AG04450 (cell line): ENCODE measurements at regions not wholly inside any gene's neighbourhood (a gene's known extent, or its start where the extent isn't known, plus 50 kb on each side); places are given as distances from the start of the nearest gene placed in this dataset.

Source experiments
- CTCF ChIA-PET: fragments of 300-600, 350-600 bp; formaldehyde crosslinking; extraction: SDS; loops from one replicate; lab custom pipeline; 2022; ENCODE audit warnings: antibody characterized with exemption, inconsistent platforms; lab: Charles Lee
- POLR2A ChIA-PET: fragments of 350-600 bp; formaldehyde crosslinking; extraction: SDS; loops from one replicate; lab custom pipeline; 2021; ENCODE audit warnings: antibody characterized with exemption, inconsistent platforms; lab: Yijun Ruan, JAX
- DNase-seq: peaks from one replicate; pipeline ENCODE4 v3.0.0-alpha.2; 2011; ENCODE audit warnings: low read depth, low spot score
- H3K27ac ChIP-seq: one replicate; pipeline ENCODE4 v1.5.1; 2012; ENCODE audit warnings: low read depth, low read length, control low read depth
- H3K27me3 ChIP-seq: one replicate; pipeline ENCODE4 v1.6.0; 2012; ENCODE audit warnings: low read length; ENCODE audit not compliant: control insufficient read depth, insufficient read depth
- H3K4me3 ChIP-seq: 2 replicates; pipeline ENCODE4 v1.5.1; 2011; ENCODE audit warnings: mild to moderate bottlenecking, low read depth, low read length, control low read depth
- H3K9me3 ChIP-seq: 2 replicates; pipeline ENCODE4 v1.5.1; 2012; ENCODE audit warnings: low read length; ENCODE audit not compliant: control insufficient read depth, insufficient read depth
- CTCF ChIP-seq: IDR thresholded peaks from 2 replicates; pipeline ENCODE4 v1.5.1; 2011; ENCODE audit warnings: low read depth, low read length, control low read depth, inconsistent platforms

DNA sequence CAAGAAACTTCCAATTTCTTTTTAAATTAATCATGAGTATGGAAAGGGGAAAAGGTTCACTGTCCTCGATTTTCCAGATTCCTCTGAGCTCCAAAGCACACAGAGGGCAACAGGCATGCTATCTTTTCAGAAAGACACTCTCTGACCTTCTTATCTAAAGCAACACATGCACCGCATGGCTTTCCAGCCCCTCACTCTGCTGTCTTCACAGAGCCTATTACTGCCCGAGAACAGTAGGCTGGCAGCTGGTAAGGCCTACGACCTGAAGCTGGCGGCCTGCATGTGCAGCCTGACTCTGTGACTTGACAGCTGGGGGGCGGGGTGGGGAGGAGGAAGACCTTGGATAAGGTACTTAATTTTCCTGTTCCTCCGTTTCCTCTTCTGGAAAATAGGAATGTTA lies 86.3 kb downstream of the ELOVL4 start:
- no peak for DNase-seq
- Histone ChIP-seq H3K27ac (no peak overlapping the region), H3K27me3 (no peaks in the 10 kb centered on the region), H3K9me3 (no peaks in the 10 kb centered on the region), H3K4me3 (no peak overlapping the region)
- ChIA-PET CTCF (interaction anchor here (2.8 kb wide), 1 partner anchor 8 kb away, joined by 19 read pairs; no protein-coding TSS in a partner anchor), POLR2A (no interaction called here)
- TF ChIP-seq CTCF, result no peak

GRCh38 chr6:79847426-79847825 lies 99.9 kb downstream of the ELOVL4 start:
- POLR2A ChIA-PET, result no interaction called here
- H3K27ac ChIP-seq, result no peak overlapping the region
- no peaks in the 10 kb centered on the region for H3K27me3 ChIP-seq
- no peak overlapping the region for H3K4me3 ChIP-seq
- no peak for TF ChIP-seq CTCF
- CTCF ChIA-PET, result interaction anchor here (0.8 to 2.3 kb wide), 2 partner anchors 21 to 34 kb away, joined by 3 to 5 read pairs; no protein-coding TSS in a partner anchor
- H3K9me3 ChIP-seq, result no peaks in the 10 kb centered on the region
- no peak for DNase-seq

- ChIA-PET POLR2A (no interaction called here), CTCF (no interaction called here)
- no peaks in the 10 kb centered on the region for H3K27me3 ChIP-seq
Measured at GRCh38 chr6:79842376-79843040, 104.8 kb downstream of the ELOVL4 start.

DNA sequence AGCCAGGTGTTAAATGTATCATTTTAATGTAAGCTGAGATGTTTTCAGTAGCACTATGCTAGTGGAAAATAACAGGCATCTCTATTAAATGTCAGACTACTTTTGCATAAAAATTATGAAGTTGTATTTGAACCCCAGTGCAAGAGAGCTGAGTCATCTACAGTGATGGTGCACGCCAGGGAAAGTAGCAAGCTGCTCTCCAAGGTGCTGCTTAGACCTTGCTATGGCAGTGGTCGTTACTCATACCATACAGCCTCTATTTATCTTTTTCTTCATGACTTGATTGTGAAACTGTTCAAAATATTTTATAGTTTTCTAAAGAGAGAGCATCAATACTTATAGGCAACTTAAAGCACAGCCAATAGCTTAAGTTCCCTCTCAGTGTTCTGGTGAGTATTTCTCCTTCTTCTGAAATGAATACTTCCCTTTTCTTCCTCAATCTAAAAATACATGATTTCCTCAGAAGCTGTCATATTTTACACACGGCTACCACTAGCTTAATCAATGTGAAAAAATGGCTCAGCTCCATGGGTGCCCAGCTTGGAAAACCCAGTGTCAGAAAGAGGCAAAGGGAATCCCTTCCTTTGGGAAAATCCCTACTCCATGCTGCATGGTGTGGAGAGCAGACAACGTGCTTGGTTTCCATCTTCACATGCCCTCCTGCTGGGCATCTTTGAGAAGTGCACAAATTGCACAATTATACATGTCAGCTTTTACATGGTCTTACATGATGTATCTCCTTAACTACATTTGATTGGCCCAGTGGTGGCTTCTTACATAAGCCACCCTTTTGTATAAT lies 105.6 kb downstream of the ELOVL4 start:
- Histone ChIP-seq H3K4me3 (no peak overlapping the region), H3K9me3 (no peaks in the 10 kb centered on the region), H3K27me3 (no peaks in the 10 kb centered on the region), H3K27ac (no peak overlapping the region)
- ChIA-PET CTCF (interaction anchor here (1.0 kb wide), 1 partner anchor 28 kb away, joined by 3 read pairs; no protein-coding TSS in a partner anchor), POLR2A (no interaction called here)
- no peak for TF ChIP-seq CTCF
- no peak for DNase-seq

More at GRCh38 chr6:79842376-79843040, 104.8 kb downstream of the ELOVL4 start:
- Histone ChIP-seq H3K9me3 (no peaks in the 10 kb centered on the region), H3K27ac (no peak overlapping the region), H3K4me3 (no peak overlapping the region)
- TF ChIP-seq CTCF, result no peak
- DNase-seq, result no peak

GRCh38 chr6:79838851-79839250 lies 108.5 kb downstream of the ELOVL4 start:
- POLR2A ChIA-PET, result no interaction called here
- H3K27ac ChIP-seq, result no peak overlapping the region
- no peak for TF ChIP-seq CTCF
- CTCF ChIA-PET, result no interaction called here
- no peaks in the 10 kb centered on the region for H3K9me3 ChIP-seq
- DNase-seq, result no peak
- no peaks in the 10 kb centered on the region for H3K27me3 ChIP-seq
- no peak overlapping the region for H3K4me3 ChIP-seq
